Osteoblast (primary cell): ENCODE measurements at regions not wholly inside any gene's neighbourhood (a gene's known extent, or its start where the extent isn't known, plus 50 kb on each side); places are given as distances from the start of the nearest gene placed in this dataset.

ENCODE experiments used
- DNase-seq: peaks from one replicate; pipeline ENCODE4 v3.0.0; 2011; ENCODE audit warnings: low spot score, mixed read lengths; ENCODE audit not compliant: insufficient read length; ENCODE audit errors: missing footprints
- H2AFZ ChIP-seq: 2 replicates; pipeline ENCODE4 v1.6.0; 2011; ENCODE audit warnings: mild to moderate bottlenecking, low read length
- H3K27ac ChIP-seq: 2 replicates; pipeline ENCODE4 v1.5.1; 2011; ENCODE audit warnings: mild to moderate bottlenecking, low read depth, low read length, moderate library complexity
- H3K27me3 ChIP-seq: 2 replicates; pipeline ENCODE4 v1.6.0; 2012; ENCODE audit warnings: mild to moderate bottlenecking, control low read depth, inconsistent platforms, low read length, moderate library complexity; ENCODE audit not compliant: insufficient read depth
- H3K36me3 ChIP-seq: 2 replicates; pipeline ENCODE4 v1.5.1; 2011; ENCODE audit warnings: mild to moderate bottlenecking, low read length, control low read depth, moderate library complexity; ENCODE audit not compliant: insufficient read depth
- H3K4me1 ChIP-seq: 2 replicates; pipeline ENCODE4 v1.5.1; 2011; ENCODE audit warnings: mild to moderate bottlenecking, low read length, control low read depth, moderate library complexity; ENCODE audit not compliant: insufficient read depth
- H3K4me2 ChIP-seq: 2 replicates; pipeline ENCODE4 v1.6.0; 2011; ENCODE audit warnings: mild to moderate bottlenecking, low read length; ENCODE audit not compliant: insufficient read depth
- H3K4me3 ChIP-seq: fragments of 200-600 bp; sonication (generic); 3 replicates; pipeline ENCODE4 v1.5.1; 2012; ENCODE audit warnings: mild to moderate bottlenecking, low read length, inconsistent platforms; ENCODE audit not compliant: insufficient read depth
- H3K79me2 ChIP-seq: 2 replicates; pipeline ENCODE4 v1.6.0; 2012; ENCODE audit warnings: mild to moderate bottlenecking, low read length, control low read depth, inconsistent platforms; ENCODE audit not compliant: insufficient read depth
- H3K9me3 ChIP-seq: 2 replicates; pipeline ENCODE4 v1.5.1; 2011; ENCODE audit warnings: low read depth, low read length, control low read depth
- H4K20me1 ChIP-seq: 2 replicates; pipeline ENCODE4 v1.6.0; 2012; ENCODE audit warnings: mild to moderate bottlenecking, low read length, control low read depth; ENCODE audit not compliant: insufficient read depth
- TF ChIP-seq, protein P1 (sequence below): IDR thresholded peaks from 2 replicates; pipeline ENCODE4 v1.5.1; 2011; ENCODE audit warnings: mild to moderate bottlenecking, low read depth, low read length, moderate library complexity; ENCODE audit errors: extremely low read depth

DNA sequence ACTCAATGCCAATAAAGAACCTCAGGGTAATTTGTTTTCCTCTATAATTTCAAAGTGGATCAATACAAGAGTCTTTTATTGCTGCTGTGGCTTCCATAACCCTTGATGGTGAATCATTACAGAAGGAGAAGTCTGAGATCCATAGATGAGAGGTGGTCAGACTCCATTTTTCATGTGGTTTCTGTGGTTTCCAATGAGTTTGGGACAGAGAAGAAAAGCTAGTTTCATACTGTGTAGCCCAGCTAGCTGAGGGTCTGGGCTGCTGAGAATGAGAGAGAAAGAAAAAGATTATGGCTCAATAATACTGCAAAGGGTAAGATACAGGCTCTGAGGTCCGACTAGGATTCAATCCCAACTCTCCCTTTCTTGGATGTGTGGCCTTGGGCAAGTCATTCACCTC is 180.6 kb upstream of the LRRN1 start:
- Histone ChIP-seq H3K4me3 (no peak overlapping the region), H3K9me3 (peaks cover 2% of the 10 kb centered on the region), H3K4me2 (no peak overlapping the region), H3K79me2 (no peaks in the 10 kb centered on the region), H3K36me3 (no peaks in the 10 kb centered on the region), H4K20me1 (no peaks in the 10 kb centered on the region), H3K27me3 (no peaks in the 10 kb centered on the region), H2AFZ (no peak overlapping the region), H3K27ac (no peak overlapping the region), H3K4me1 (no peaks in the 10 kb centered on the region)
- TF ChIP-seq, protein P1, sequence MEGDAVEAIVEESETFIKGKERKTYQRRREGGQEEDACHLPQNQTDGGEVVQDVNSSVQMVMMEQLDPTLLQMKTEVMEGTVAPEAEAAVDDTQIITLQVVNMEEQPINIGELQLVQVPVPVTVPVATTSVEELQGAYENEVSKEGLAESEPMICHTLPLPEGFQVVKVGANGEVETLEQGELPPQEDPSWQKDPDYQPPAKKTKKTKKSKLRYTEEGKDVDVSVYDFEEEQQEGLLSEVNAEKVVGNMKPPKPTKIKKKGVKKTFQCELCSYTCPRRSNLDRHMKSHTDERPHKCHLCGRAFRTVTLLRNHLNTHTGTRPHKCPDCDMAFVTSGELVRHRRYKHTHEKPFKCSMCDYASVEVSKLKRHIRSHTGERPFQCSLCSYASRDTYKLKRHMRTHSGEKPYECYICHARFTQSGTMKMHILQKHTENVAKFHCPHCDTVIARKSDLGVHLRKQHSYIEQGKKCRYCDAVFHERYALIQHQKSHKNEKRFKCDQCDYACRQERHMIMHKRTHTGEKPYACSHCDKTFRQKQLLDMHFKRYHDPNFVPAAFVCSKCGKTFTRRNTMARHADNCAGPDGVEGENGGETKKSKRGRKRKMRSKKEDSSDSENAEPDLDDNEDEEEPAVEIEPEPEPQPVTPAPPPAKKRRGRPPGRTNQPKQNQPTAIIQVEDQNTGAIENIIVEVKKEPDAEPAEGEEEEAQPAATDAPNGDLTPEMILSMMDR: no peak
- no peak for DNase-seq

DNA sequence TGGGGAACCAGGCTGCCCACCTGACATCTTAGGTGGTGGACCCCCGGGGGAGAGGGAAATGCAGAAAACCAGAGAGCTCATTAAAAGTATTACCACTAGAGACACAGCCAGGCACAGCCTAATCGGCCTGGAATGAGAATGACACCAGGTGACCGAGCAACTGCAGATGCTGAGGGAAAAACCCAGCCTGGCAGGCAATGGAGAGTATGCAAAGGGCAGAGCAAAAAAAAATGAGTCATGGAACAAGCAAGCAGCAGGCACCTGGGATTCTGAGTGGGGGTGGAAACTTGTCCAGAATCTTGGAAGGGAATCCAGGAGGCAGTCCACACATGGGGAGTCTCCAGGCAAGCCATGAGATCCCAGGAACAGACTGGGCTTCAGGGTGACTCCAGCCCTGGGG is 183.7 kb upstream of the LRRN1 start:
- no peak overlapping the region for H3K4me3 ChIP-seq
- no peaks in the 10 kb centered on the region for H3K9me3 ChIP-seq
- H3K4me2 ChIP-seq: no peak overlapping the region
- TF ChIP-seq, protein P1: no peak
- no peaks in the 10 kb centered on the region for H3K36me3 ChIP-seq
- no peak overlapping the region for H2AFZ ChIP-seq
- H3K4me1 ChIP-seq: no peaks in the 10 kb centered on the region
- no peaks in the 10 kb centered on the region for H3K79me2 ChIP-seq
- no peak for DNase-seq
- no peaks in the 10 kb centered on the region for H4K20me1 ChIP-seq
- H3K27ac ChIP-seq: no peak overlapping the region
- no peaks in the 10 kb centered on the region for H3K27me3 ChIP-seq

DNA sequence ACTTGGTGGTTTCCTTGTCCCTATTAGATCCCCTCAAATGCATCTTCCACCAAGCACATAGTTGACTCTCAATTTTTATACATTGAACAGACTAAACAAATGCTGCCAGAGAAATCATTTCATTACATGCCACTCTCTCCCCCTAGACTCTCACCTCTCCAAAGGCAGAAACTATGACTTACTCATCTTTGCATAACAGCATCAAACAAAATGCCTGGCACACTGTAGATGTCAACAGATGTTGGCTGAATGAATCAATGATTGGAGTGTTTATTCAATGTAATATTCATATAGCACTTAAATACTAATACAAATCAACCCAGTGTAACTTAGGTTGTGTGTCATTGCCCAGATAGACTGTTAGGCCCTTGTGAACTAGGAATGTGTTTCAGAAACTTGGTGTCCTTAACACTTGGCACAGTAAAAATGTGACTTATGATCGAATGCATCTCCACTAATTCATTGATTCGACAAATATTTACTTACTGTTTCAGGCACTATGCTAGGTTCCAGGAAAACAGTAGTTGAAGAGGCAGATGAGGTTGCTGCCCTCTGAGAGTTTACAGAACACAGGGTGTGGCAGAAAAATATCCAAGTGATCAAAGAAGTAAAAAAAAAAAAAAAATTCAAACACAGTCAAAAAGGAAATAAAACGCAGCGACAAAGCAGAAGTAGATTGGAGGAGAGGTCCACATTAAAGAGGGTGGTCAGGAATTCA is 188.5 kb upstream of the LRRN1 start:
- no peak for DNase-seq
- TF ChIP-seq, protein P1: no peak
- Histone ChIP-seq H3K4me3 (no peak overlapping the region), H4K20me1 (no peaks in the 10 kb centered on the region), H3K79me2 (no peaks in the 10 kb centered on the region), H3K9me3 (peaks cover 5% of the 10 kb centered on the region), H3K4me2 (no peak overlapping the region), H3K36me3 (no peaks in the 10 kb centered on the region), H3K4me1 (no peaks in the 10 kb centered on the region), H2AFZ (no peak overlapping the region), H3K27me3 (no peaks in the 10 kb centered on the region), H3K27ac (no peak overlapping the region)

DNA sequence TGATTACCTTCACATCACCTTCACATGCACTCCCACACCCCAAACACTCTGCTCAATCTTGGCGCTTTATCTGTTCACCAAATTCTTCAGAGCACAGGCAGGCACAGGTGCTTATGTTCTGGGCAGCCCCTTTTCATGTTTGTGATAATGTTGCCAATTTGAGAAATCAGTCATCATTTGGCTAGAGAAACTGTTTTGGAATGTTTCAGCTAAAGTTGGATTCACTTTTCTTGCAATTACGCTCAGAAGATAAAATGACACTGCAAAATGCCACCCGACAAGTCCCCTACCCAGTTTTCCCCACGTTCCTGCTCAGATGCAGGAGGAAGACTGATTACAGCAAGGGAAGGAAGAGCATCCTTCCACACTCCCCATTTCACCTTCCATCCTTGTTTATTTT is 192.9 kb upstream of the LRRN1 start:
- Histone ChIP-seq H3K36me3 (no peaks in the 10 kb centered on the region), H2AFZ (no peak overlapping the region), H3K79me2 (no peaks in the 10 kb centered on the region), H3K27ac (no peak overlapping the region), H4K20me1 (no peaks in the 10 kb centered on the region), H3K27me3 (no peaks in the 10 kb centered on the region), H3K4me2 (no peak overlapping the region), H3K9me3 (peaks cover 5% of the 10 kb centered on the region), H3K4me1 (no peaks in the 10 kb centered on the region), H3K4me3 (no peak overlapping the region)
- DNase-seq: no peak
- TF ChIP-seq, protein P1: no peak
